Uterus (tissue), 2 donors: ENCODE measurements at regions not wholly inside any gene's neighbourhood (a gene's known extent, or its start where the extent isn't known, plus 50 kb on each side); places are given as distances from the start of the nearest gene placed in this dataset.

Experiments used
- CTCF ChIP-seq, 4 experiments: fragments of 200-600 bp in 2 of 4; fragments of 450-650 bp in 2 of 4; sonication (generic) in 2 of 4; IDR thresholded peaks; one replicate each; pipeline ENCODE4 v1.5.1; 2016 to 2019; ENCODE audit warnings: antibody characterized with exemption in 4 of 4, mild to moderate bottlenecking in 2 of 4, moderate library complexity in 1 of 4
- POLR2A ChIP-seq, 2 donors: fragments of 450-650 bp; IDR thresholded peaks; one replicate each; pipeline ENCODE4 v1.6.1; 2016; ENCODE audit warnings: antibody characterized with exemption in 2 of 2, mild to moderate bottlenecking in 1 of 2, moderate library complexity in 1 of 2

GRCh38 chr12:90791445-90791844 is 163.5 kb downstream of the CCER1 start:
- TF ChIP-seq POLR2A (IDR thresholded peaks at IDR 0.05) (no peak), CTCF (IDR thresholded peaks at IDR 0.05) (no peak)
